HepG2 (cell line): ENCODE measurements at regions not wholly inside any gene's neighbourhood (a gene's known extent, or its start where the extent isn't known, plus 50 kb on each side); places are given as distances from the start of the nearest gene placed in this dataset.

Source experiments
- ATF3 ChIP-seq: sonication (generic); formaldehyde crosslinking; IDR thresholded peaks from 2 replicates; pipeline ENCODE4 v1.4.0; 2020; ENCODE audit warnings: missing genetic modification reagents
- CREM ChIP-seq, 2 experiments: sonication (generic) in 1 of 2; formaldehyde crosslinking in 1 of 2; IDR thresholded peaks; 2 replicates each; pipeline versions ENCODE4 v1.4.0 to v1.6.1; 2016 to 2020; ENCODE audit warnings: antibody characterized with exemption in 1 of 2, mild to moderate bottlenecking in 1 of 2, missing genetic modification reagents in 1 of 2
- HNRNPH1 ChIP-seq: fragments of 200-400 bp; formaldehyde crosslinking; optimal IDR thresholded peaks from 2 replicates; pipeline ENCODE3; 2017; ENCODE audit warnings: mild to moderate bottlenecking, low read depth, low read length
- ISL2 ChIP-seq: sonication (generic); formaldehyde crosslinking; IDR thresholded peaks from 2 replicates; pipeline ENCODE4 v1.5.0; 2020; ENCODE audit warnings: missing genetic modification reagents
- KDM1A ChIP-seq: IDR thresholded peaks from 2 replicates; pipeline ENCODE4 v1.6.1; 2016; ENCODE audit warnings: missing compliant biosample characterization
- NR2C2 ChIP-seq: sonication (generic); formaldehyde crosslinking; IDR thresholded peaks from 2 replicates; pipeline ENCODE4 v1.4.0; 2020; ENCODE audit warnings: missing genetic modification reagents, mild to moderate bottlenecking, moderate library complexity, borderline replicate concordance
- NR2F2 ChIP-seq: IDR thresholded peaks from 2 replicates; pipeline ENCODE4 v1.6.1; 2012; ENCODE audit warnings: low read depth, inconsistent platforms, borderline replicate concordance
- SETDB1 ChIP-seq: sonication (generic); formaldehyde crosslinking; IDR thresholded peaks from 2 replicates; pipeline ENCODE4 v1.5.1; 2020; ENCODE audit warnings: missing genetic modification reagents, mild to moderate bottlenecking, borderline replicate concordance
- TBX2 ChIP-seq: sonication (generic); formaldehyde crosslinking; IDR thresholded peaks from 2 replicates; pipeline ENCODE4 v1.5.0; 2020; ENCODE audit warnings: missing genetic modification reagents, mild to moderate bottlenecking, borderline replicate concordance
- ZFY ChIP-seq: sonication (generic); formaldehyde crosslinking; IDR thresholded peaks from 2 replicates; pipeline ENCODE4 v1.4.0; 2020; ENCODE audit warnings: missing genetic modification reagents
- ZNF317 ChIP-seq: sonication (generic); formaldehyde crosslinking; IDR thresholded peaks from 2 replicates; pipeline ENCODE4 v1.5.0; 2020; ENCODE audit warnings: mild to moderate bottlenecking, missing genetic modification reagents
- ZNF558 ChIP-seq: sonication (generic); formaldehyde crosslinking; IDR thresholded peaks from 2 replicates; pipeline ENCODE4 v1.9.0; 2022; ENCODE audit warnings: mild to moderate bottlenecking, missing genetic modification reagents, borderline replicate concordance
- TF ChIP-seq, protein P1 (sequence below): sonication (generic); formaldehyde crosslinking; IDR thresholded peaks from 2 replicates; pipeline ENCODE4 v1.5.0; 2020; ENCODE audit warnings: mild to moderate bottlenecking, missing genetic modification reagents, moderate library complexity
- TF ChIP-seq, protein P2 (sequence below), 2 experiments: IDR thresholded peaks; 2 replicates each; pipeline ENCODE4 v1.6.1; 2011 to 2012; ENCODE audit warnings: low read length in 2 of 2, borderline replicate concordance in 1 of 2, low read depth in 1 of 2, mild to moderate bottlenecking in 1 of 2, moderate library complexity in 1 of 2

DNA sequence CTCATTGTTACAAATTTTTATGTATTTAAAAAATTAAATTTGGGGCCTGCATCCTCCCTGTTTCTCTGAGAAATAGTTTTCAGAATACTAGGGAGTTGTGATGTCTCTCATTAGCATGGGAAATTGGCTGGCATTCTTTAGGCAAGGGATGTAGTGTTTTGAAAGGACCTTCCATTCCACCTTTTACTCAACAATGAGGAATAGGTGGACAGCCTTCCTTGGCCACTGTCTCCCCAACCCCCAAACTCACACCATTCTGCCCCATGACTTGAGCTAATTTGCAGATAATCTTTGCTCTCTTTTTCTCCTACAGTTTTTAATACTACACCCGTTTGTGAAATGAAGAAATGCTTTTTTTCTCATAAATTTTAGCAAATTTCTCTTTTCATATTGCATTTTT, 244.6 kb upstream of the SPRY2 start:
- TF ChIP-seq ZNF317, result no peak
- no peak for TF ChIP-seq CREM (IDR thresholded peaks at IDR 0.05)
- TF ChIP-seq CREM (CRISPR knock-in tag; IDR thresholded peaks at IDR 0.05), result no peak
- TF ChIP-seq TBX2 (CRISPR knock-in tag), result no peak
- TF ChIP-seq, protein P1, sequence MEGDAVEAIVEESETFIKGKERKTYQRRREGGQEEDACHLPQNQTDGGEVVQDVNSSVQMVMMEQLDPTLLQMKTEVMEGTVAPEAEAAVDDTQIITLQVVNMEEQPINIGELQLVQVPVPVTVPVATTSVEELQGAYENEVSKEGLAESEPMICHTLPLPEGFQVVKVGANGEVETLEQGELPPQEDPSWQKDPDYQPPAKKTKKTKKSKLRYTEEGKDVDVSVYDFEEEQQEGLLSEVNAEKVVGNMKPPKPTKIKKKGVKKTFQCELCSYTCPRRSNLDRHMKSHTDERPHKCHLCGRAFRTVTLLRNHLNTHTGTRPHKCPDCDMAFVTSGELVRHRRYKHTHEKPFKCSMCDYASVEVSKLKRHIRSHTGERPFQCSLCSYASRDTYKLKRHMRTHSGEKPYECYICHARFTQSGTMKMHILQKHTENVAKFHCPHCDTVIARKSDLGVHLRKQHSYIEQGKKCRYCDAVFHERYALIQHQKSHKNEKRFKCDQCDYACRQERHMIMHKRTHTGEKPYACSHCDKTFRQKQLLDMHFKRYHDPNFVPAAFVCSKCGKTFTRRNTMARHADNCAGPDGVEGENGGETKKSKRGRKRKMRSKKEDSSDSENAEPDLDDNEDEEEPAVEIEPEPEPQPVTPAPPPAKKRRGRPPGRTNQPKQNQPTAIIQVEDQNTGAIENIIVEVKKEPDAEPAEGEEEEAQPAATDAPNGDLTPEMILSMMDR (CRISPR knock-in tag), result no peak
- no peak for TF ChIP-seq NR2F2
- TF ChIP-seq ATF3 (CRISPR knock-in tag), result no peak
- TF ChIP-seq ISL2 (CRISPR knock-in tag), result no peak
- no peak for TF ChIP-seq ZFY
- no peak for TF ChIP-seq SETDB1 (CRISPR knock-in tag)
- TF ChIP-seq NR2C2 (CRISPR knock-in tag), result no peak
- TF ChIP-seq, protein P2, sequence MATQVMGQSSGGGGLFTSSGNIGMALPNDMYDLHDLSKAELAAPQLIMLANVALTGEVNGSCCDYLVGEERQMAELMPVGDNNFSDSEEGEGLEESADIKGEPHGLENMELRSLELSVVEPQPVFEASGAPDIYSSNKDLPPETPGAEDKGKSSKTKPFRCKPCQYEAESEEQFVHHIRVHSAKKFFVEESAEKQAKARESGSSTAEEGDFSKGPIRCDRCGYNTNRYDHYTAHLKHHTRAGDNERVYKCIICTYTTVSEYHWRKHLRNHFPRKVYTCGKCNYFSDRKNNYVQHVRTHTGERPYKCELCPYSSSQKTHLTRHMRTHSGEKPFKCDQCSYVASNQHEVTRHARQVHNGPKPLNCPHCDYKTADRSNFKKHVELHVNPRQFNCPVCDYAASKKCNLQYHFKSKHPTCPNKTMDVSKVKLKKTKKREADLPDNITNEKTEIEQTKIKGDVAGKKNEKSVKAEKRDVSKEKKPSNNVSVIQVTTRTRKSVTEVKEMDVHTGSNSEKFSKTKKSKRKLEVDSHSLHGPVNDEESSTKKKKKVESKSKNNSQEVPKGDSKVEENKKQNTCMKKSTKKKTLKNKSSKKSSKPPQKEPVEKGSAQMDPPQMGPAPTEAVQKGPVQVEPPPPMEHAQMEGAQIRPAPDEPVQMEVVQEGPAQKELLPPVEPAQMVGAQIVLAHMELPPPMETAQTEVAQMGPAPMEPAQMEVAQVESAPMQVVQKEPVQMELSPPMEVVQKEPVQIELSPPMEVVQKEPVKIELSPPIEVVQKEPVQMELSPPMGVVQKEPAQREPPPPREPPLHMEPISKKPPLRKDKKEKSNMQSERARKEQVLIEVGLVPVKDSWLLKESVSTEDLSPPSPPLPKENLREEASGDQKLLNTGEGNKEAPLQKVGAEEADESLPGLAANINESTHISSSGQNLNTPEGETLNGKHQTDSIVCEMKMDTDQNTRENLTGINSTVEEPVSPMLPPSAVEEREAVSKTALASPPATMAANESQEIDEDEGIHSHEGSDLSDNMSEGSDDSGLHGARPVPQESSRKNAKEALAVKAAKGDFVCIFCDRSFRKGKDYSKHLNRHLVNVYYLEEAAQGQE (IDR thresholded peaks at IDR 0.05; ENCODE audit: borderline replicate concordance in 1 of 2, low read depth in 1 of 2, low read length in 2 of 2), result no peak
- no peak for TF ChIP-seq HNRNPH1
- no peak for TF ChIP-seq ZNF558 (CRISPR knock-in tag)
- TF ChIP-seq KDM1A (CRISPR knock-in tag), result no peak
